HG03064 (cell line): ENCODE measurements at regions not wholly inside any gene's neighbourhood (a gene's known extent, or its start where the extent isn't known, plus 50 kb on each side); places are given as distances from the start of the nearest gene placed in this dataset.
"Not testable (repeated sequence)": the region's sequence is repeated elsewhere in the genome, so short reads cannot be mapped to it uniquely, and the experiment has no call there.

ENCODE experiments used
- ATAC-seq: cut with Tn5 transposase; IDR thresholded peaks from one replicate; pipeline ENCODE4 v1.9.1; 2021; ENCODE audit warnings: low read depth; ENCODE audit not compliant: unreplicated experiment

DNA sequence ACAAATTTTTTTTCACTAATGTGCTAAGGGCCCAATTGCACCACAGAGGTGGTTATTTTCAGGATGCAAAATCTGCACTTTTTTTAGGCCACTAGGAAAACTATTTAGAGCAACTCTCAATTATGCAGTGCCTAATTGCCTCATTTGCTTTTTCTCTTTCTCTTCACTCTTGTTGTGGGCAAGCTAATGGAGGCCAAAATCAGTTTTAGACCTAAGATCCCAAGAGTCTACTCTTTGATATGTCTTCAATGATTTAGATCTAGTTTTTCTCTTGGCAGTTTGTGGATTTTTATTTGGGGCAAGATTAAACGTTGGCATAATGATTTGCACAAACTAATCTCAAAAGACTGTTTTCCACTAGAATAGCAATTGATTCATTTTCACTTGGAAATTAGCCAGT is 1996.9 kb downstream of the LRRC4C start:
- no peak for ATAC-seq

DNA sequence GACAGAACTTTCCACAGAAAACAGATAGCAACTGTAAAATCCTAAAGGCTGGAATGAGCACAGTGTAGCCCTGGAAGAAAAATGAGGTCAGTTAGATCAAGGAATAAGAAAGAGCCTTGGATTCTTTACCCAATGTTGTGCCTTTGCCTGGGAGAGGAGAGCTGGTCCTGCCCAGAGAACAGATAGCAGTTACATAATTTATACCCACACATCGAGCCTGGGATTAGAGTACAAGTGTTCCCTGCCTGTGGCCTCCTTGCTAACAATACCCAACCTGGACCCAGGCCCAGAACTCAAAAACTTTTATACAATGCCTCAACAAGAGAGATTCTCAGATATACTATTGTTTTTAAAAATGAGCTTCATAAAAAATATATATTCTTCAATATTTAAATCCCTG is 1998.4 kb downstream of the LRRC4C start:
- no peak for ATAC-seq

DNA sequence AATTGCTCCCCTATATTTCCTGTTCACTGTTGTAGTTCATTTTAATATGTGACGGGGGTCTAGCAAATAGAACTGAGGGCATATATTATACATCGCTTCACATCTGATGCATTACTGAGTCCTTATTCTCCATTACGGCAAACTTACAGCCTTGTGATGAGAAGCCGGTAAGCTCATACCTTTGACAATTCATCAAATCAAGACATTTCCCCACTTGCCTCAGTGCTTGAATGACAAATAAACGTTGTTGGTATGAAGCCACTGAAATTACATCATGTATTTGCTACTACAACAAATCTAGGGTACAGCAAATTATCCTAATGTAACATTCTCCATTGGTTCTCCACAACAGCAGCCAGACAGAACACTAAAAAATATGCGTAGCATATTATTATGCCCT is 1999.8 kb downstream of the LRRC4C start:
- ATAC-seq: no peak

DNA sequence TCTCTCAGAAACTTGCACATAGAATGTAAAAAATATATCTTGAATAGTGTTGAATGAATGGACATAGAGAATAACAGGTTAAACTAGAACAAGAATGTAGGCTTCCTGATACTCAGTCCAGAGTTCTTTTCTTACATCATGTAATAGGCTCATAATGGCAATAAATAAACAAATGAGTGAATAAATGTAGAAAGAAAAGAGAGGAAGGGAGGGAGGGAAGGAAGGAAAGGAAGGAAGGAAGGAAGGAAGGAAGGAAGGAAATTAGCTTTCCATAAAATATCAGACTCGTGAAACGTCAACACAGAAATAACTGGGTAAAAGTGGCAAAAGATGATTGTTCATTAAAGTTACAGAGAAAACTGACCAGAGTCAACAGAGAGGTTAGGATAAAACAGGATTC is 2001.0 kb downstream of the LRRC4C start:
- ATAC-seq: no peak

DNA sequence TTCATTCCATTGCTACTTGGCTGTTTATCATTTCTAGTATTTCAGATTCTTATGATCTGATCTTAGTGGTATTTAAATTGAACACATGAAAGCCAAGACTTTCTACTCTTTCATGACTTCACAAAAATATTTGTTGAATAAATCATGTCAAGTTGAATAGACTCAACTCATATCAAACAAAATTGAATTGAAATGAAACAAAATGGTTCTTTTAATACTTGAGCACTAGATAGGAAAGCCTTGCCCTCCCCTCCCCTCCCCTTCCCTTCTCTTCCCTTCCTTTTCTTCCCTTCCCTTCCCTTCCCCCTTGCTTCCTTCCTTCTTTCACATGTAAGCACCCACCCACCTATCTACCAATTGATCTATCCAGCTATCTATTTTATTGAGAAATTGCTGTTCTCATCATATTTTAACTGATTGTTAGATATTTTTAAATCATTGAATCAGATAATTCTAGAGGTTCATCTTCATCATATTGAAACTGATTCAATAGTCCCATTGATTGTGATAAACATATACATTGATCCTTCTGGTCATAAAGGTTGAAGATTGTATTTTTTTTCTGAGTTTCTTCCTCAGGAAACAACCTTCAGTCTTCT is 2015.9 kb downstream of the LRRC4C start:
- no peak for ATAC-seq

DNA sequence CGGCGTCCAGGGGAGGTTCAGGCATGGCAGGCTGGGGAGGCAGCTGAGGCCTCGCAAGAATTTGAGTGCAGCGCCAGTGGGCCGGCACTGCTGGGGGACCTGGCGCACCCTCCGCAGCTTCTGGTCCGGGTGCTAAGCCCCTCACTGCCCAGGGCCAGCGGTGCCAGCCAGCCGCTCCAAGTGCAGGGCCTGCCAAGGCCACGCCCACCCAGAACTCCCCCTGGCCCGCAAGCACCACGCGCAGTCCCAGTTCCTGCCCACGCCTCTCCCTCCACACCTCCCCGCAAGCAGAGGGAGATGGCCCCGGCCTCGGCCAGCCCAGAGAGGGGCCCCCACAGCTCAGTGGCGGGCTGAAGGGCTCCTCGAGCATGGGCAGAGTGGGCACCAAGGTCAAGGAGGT is 2017.3 kb downstream of the LRRC4C start:
- ATAC-seq: no peak

DNA sequence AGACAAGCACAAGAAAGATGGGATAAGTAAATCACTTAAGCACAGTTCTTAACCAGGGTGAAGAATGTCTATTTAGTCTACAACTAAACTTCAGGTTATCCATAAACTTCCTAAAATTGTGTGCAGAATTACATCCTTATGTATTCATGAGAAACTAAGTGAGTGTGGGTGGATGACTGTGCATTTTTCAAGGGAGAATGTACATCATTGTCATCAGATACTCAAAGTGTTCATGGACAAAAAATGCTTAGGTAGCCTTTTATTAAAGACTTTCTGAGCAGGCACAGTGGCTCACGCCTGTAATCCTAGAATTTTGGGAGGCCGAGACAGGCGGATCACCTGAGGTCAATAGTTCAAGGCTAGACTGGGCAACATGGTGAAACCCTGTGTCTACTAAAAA is 2023.8 kb downstream of the LRRC4C start:
- ATAC-seq: no peak

DNA sequence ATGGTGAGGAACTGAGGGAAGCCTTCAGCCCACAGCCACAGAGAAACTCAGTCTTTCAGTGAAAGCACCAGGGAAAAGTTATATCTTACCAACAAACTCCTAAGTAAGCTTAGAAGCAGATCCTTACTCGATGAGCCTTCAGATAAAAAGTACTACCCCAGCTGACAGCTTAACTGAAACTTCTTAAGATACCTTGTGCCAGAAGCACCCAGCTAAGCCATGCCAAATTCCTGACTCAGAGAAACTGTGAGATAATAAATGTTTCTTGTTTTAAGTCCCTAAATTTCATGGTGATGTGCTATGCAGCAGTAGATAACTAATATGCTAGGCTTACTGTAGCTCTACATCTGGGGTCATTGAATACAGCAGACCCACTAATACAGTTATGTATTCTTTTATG is 2025.0 kb downstream of the LRRC4C start:
- no peak for ATAC-seq

DNA sequence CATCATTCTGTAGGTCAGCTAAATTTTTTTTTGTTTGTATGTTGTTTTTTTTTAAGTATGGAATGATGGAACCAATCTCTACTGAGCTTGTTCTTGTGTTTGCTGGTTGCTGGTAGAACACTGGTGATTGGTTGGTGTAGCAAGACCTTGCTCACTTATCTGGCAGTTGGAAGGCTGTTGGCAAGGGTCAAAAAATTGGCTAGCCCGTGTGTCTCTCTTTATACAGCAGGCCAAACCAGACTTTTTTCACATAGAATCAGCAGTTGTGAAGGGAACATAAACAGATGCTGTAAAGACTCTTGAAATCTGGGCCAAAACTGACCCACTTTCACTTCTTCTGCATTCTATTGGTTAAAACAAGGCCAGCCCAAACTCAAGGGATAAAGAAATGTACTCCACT is 2026.5 kb downstream of the LRRC4C start:
- no peak for ATAC-seq

DNA sequence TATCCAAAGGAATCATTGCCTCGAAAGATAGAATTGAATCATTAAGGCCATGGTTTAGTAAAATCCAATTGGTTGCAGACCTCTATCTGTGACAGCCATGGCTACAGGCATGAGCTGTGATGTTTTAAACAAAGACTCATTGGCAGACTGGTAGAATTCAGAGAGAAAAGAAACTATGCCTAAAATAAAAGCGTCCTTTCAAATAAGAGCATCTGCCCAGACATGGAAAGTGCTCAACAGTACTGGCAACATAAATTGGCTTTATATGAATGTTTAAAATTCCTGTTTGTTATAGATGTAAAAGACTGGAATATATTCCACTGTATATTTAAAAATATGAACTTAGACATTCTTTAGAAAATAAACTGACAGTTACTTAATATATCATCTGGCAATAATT is 2034.2 kb downstream of the LRRC4C start:
- ATAC-seq: no peak

DNA sequence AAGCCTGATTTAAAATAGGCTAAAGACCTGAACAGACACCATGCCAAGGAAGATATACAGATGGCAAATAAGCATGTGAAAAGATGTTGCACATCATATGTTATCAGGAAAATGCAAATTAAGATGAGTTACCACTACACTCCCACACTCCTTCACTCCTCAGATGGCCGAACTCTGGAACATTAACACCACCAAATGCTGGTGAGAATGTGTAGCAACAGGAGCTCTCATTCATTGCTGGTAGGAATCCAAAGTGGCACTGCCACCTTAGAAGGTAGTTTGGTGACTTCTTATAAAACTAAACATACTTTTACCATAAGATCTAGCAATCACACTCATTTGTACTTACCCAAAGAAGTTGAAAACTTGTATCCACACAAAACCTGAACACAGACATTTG is 2047.3 kb downstream of the LRRC4C start:
- ATAC-seq: no peak

DNA sequence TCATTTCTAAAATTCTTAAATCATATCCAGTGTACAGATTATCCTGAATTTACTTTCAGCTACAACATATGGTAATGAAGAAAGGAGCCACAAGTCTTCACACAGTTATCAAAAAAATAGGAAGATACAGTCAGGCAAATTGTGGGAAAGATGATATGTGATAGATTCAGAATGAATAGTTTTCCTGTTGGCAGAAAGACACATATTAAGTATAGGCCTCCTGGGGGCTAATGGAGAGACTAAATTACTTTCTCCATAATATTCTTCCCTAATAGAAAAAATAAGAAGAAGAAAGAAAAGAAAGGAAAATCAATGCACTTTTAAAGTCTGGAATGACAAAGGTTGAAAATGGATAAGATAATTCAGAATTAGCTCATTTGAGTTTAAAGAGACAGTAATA is 2073.5 kb downstream of the LRRC4C start:
- ATAC-seq: no peak

DNA sequence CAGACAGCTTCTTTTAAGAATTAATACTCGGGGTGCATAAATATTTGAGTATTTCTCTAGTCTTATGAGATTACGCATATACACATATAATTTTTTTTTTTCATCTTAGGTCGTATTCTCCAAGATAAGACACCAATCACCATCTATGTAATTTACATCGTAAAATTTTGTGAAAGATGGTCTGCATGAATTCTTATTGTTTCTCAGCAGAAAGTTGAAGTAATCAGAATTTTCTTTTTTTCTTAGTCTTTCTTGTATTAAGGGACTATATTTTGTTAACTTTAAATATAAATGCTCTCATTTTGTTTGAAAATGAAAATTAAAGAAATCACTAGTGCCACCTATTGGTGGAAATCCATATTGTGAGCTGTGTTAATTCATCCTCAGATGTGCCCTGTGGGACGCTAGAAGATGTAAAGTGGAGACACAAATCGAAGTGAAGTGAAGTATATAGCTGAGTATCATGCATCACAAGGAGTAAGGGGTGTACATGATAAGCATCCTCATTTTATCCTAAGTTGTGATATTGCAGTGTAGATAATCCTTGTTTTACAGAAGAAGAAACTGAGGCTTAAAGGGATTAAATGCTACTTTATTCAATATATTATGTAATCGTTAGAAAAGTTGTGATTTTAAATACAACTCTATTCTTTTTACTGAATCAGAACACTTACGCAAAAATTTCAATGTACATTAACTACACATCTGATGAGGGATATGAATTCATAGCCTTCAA is 2084.3 kb downstream of the LRRC4C start:
- no peak for ATAC-seq

DNA sequence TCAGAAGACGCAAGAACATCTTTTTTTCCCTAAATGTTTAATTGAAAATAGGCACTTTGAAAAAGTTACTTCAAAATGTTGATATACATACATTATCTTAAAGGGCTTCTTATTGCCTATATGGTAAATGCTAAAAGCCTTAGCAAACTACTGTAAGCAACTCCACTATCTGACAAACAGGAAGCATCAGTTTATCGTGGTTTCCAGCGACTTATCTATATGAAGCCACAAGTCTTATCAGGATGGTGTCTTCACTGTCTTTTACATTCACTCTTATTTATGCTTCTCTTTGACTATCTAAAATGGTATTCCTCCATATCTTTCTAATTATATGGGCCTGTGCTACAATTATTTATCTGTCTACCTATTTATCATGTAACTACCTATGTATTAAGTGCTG is 2091.9 kb downstream of the LRRC4C start:
- no peak for ATAC-seq

DNA sequence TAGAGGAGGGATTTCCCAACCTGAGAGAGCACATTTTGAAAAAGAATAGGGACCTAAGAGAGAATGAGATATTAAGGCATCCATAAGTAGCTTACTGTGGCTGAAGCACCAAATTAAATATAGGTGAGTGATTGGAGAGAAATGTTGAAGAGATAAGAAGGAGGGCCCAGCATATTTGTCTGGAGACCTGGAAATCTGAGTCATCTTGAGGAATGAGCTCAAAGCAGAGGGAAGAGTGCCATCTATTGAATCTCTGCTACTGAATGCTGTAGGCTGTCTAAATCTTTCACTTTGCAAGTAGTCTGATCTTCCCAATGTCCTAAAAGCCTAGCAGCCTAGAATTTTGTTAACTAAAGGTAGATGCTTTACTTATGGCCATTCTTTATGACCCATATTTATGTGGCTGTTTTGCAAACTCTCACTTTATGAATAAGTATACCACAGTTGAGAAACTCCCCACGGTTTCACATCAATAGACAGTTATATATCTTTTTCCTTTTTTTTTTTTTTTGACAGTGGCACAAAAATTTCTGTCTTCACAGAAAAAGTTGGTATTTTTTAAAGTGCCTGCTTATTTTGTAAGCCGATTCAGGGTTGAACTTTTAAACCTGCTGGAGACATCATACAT is 2093.5 kb downstream of the LRRC4C start:
- no peak for ATAC-seq

DNA sequence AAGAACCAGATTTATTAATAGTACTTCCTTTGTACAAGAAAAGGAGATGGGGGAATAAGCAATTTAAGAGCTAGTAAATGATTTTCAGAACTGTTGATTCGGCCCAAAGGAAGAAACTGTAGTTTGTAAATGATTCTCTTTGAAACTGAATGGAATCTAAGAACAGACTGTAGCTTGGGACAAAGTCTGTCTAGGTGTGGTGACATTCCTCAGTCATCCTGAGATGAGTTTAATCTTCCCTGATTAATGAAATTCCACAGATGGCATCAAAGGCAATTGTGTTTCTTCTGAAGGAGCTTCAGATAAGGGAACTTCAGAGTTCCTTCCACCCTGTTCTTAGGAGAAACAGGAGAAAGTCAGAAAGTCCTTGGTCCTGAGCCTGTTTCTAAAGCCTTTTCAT is 2095.9 kb downstream of the LRRC4C start:
- no peak for ATAC-seq

DNA sequence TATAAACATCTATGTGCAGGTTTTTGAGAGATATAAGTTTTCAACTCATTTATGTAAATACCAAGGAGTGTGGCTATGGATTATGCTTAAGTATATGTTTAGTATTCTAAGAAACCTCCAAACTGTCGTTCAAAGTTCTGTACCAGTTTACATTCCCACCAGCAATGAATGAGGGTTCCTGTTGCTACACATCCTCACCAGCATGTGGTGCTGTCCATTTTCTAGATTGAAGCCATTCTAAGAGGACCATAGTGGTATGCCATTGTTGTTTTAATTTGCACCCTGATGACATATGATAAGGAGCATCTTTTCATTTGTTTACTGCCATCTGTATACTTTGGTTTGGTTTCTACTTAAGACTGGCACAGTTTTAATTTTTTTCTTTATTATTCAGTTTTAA is 2097.9 kb downstream of the LRRC4C start:
- ATAC-seq: no peak

DNA sequence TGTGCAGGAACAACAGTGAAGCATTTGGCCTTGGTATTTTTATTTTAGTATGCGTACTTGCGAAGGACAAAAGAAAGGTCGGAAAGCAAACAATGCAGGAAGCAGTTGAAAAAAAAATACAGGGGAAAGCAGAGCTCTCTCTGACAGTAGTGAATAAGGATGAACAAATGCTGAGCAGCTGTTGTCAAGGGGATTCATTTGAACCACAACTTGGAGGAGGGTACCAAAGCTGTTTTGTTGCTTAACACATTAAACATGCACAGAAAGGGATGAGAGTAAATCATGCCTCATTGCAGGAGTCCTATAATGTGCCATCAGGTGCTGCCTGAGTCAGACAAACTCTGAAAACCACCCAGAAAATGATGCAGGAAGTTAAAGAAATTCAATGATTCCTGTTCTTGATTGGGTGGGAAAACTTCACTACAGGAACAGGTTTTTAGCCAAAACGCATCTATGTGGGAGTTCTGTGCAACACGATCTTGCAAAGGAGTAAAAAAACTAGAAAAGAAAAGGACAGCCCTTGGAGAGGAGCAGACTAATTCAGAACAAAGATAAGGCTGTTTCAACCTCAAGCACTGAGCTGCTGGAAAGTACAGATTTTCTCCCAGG is 2113.5 kb downstream of the LRRC4C start:
- ATAC-seq: no peak

DNA sequence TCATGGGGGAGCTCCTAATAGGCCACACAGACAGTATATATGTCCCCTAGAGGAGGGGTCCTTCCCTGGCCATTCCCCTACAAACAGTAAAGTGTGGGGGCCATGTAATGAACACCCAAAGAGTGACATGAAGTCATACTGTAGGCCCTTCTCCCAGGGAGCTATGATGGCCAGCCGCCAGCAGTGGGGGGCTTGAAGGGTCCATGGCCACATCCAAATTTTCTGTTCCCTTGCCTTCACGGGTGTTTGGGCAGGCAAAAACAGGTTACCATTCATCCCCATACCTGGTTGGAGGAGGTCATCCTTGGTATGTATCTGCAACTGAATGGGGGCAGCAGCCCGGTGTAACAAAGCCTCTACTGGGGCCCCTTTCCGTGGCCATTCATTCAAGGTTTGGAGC is 2118.0 kb downstream of the LRRC4C start:
- no peak for ATAC-seq

DNA sequence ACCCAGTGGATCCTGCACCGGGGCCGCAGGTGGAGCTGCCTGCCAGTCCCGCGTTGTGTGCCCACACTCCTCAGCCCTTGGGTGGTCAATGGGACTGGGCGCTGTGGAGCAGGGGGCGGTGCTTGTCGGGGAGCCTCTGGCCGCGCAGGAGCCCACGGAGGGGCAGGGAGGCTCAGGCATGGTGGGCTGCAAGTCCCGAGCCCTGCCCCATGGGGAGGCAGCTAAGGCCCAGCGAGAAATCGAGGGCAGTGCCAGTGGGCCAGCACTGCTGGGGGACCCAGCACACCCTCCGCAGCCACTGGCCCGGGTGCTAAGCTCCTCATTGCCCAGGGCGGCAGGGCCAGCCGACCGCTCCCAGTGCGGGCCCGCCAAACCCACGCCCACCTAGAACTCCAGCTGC is 2126.4 kb downstream of the LRRC4C start:
- ATAC-seq: not testable (repeated sequence)

DNA sequence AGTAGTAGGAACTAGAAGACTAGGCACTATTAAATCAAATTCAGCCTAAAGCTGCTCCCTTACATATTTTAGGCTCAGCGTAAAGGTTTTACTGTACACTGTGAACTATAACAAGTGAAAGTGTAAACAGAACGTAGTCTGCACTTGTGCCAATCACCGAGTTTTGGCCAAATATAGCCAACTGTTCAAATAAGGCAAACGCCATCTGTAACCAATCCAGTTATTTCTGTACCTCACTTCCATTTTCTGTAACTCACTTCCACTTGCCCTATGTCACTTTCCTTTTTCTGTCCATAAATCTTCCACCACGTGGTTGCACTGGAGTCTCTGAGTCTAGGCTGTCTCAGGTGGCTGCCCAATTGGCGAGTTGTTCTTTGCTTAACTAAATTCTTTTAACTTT is 2132.2 kb downstream of the LRRC4C start:
- no peak for ATAC-seq

DNA sequence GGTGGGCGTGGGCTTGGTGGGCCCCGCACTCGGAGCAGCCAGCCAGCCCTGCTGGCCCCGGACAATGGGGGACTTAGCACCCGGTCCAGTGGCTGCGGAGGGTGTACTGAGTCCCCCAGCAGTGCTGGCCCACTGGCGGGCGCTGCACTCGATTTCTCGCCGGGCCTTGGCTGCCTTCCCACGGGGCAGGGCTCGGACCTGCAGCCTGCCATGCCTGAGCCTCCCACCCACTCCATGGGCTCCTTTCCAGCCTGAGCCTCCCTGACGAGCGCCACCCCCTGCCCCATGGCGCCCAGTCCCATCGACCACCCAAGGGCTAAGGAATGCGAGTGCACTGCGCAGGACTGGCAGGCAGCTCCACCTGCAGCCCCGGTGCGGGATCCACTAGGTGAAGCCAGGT is 2147.6 kb downstream of the LRRC4C start:
- ATAC-seq: not testable (repeated sequence)
